T-helper 2 cell treated with Interferon-gamma antibody and Interleukin-4, amounts not matched to agents 5 μg/mL and 100 μg/mL, for 36 hours (primary cell): ENCODE measurements at regions not wholly inside any gene's neighbourhood (a gene's known extent, or its start where the extent isn't known, plus 50 kb on each side); places are given as distances from the start of the nearest gene placed in this dataset.
A peak's percentile ranks its signal among the peaks of the same experiment; 100 is the strongest.

ENCODE experiments used
- DNase-seq: peaks from one replicate; pipeline ENCODE4 v3.0.0; 2021; ENCODE audit warnings: low spot score
- H3K27ac Mint-ChIP-seq: one replicate; pipeline ENCODE4 v1.8.0; 2021; ENCODE audit warnings: mild to moderate bottlenecking, mixed read lengths
- H3K27me3 Mint-ChIP-seq: one replicate; pipeline ENCODE4 v1.8.0; 2021; ENCODE audit warnings: low read depth, mixed read lengths
- H3K36me3 Mint-ChIP-seq: one replicate; pipeline ENCODE4 v1.8.0; 2021; ENCODE audit warnings: low read depth, mixed read lengths
- H3K4me1 Mint-ChIP-seq: one replicate; pipeline ENCODE4 v1.8.0; 2021; ENCODE audit warnings: low read depth, mixed read lengths
- H3K4me3 Mint-ChIP-seq: one replicate; pipeline ENCODE4 v1.8.0; 2022; ENCODE audit warnings: mild to moderate bottlenecking, moderate library complexity, mixed read lengths
- H3K9me3 Mint-ChIP-seq: one replicate; pipeline ENCODE4 v1.8.0; 2021; ENCODE audit warnings: mixed read lengths

DNA sequence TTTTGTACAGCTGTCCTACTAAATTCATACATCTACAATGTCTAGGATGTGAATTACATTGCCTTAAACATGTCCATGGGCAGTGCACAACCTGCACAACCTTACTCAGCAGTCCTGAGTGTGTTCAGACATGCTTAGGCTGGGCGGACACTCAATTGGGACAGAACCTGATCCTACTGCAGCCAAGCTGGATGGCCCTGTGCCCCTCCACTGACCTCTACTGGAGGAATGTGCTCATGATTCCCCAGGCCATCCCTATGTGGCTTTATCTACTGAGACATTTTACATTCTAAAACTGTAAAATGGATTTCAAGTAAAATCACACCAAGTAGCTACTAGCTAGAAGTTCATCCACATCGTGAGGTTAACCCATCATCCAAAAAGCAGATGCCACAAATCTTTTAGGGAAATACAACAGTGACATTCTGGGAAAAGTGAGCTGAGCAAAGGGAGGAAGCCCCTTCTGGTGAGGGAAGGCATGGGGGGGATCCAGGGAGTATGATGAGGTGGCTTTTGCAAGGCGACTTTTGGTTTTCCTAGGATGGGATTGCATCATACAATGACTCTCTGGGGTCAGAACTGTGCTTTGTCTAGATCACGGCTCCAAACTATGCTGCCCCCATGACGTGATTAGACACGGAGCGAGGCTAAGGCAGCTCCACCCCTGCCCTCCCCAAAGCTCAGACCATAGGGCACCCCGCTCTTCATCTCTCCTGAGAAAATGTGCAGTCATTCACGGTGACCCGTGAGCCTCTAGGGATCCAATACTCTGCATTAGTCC lies 911.7 kb upstream of the TMEM132C start:
- no peak for DNase-seq

GRCh38 chr12:127358888-127359287 lies 908.1 kb upstream of the TMEM132C start:
- no peaks in the 10 kb centered on the region for H3K36me3 Mint-ChIP-seq
- H3K4me1 Mint-ChIP-seq: no peaks in the 10 kb centered on the region
- H3K4me3 Mint-ChIP-seq: no peak overlapping the region
- DNase-seq: no peak
- no peaks in the 10 kb centered on the region for H3K27me3 Mint-ChIP-seq
- H3K27ac Mint-ChIP-seq: no peak overlapping the region
- H3K9me3 Mint-ChIP-seq: no peaks in the 10 kb centered on the region

More for the DNA sequence above, 911.7 kb upstream of the TMEM132C start:
- no peaks in the 10 kb centered on the region for H3K36me3 Mint-ChIP-seq
- H3K4me1 Mint-ChIP-seq: no peaks in the 10 kb centered on the region
- no peaks in the 10 kb centered on the region for H3K27me3 Mint-ChIP-seq
- H3K4me3 Mint-ChIP-seq: no peak overlapping the region
- no peaks in the 10 kb centered on the region for H3K9me3 Mint-ChIP-seq
- no peak overlapping the region for H3K27ac Mint-ChIP-seq

DNA sequence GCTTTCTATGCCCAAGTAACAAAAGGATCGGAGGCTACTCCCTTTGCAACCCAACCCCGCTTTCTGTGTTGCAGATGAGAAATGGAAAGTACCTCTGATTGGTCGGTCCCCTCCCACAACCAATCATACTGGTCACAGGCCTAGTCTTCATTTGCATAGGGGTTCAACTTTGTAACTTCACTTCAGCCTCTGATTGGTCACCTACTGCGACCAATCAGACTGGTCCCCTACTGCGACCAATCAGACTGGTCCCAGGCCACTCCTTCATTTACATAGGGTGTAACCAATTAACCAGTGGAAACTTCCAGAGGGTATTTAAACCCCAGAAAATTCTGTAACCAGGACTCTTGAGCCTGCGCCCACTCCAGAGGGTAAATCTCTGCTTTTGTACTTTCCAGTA lies 906.4 kb upstream of the TMEM132C start:
- Mint-ChIP-seq H3K4me3 (no peak overlapping the region), H3K9me3 (no peaks in the 10 kb centered on the region), H3K4me1 (no peaks in the 10 kb centered on the region)

GRCh38 chr12:127362121-127362520 lies 904.8 kb upstream of the TMEM132C start:
- H3K36me3 Mint-ChIP-seq: no peaks in the 10 kb centered on the region
- no peaks in the 10 kb centered on the region for H3K4me1 Mint-ChIP-seq
- H3K4me3 Mint-ChIP-seq: no peak overlapping the region
- no peak overlapping the region for H3K27ac Mint-ChIP-seq
- no peaks in the 10 kb centered on the region for H3K9me3 Mint-ChIP-seq
- DNase-seq: no peak
- no peaks in the 10 kb centered on the region for H3K27me3 Mint-ChIP-seq

More for the DNA sequence above, 906.4 kb upstream of the TMEM132C start:
- no peak for DNase-seq
- Mint-ChIP-seq H3K36me3 (no peaks in the 10 kb centered on the region), H3K27ac (no peak overlapping the region), H3K27me3 (no peaks in the 10 kb centered on the region)

DNA sequence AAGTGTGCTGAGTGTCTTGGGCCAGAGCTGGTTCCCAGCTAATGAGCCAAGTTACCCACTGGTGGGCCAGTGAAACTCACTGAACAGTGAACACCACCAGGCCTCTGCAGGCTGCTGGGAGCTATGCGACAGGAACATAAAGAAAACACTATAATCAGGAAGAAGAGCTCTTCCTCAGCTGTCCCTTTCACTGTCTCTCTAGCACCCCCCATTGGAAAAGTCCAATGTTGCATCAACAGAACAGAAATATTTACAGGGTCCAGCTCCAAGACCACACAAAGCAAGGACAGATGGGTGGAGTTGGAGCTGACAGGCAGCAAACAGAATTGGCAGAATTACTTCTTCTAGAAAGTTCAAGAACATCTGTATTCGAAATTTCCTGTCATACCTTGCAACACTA lies 903.6 kb upstream of the TMEM132C start:
- Mint-ChIP-seq H3K4me1 (no peaks in the 10 kb centered on the region), H3K9me3 (no peaks in the 10 kb centered on the region), H3K27ac (no peak overlapping the region), H3K4me3 (no peak overlapping the region), H3K36me3 (no peaks in the 10 kb centered on the region), H3K27me3 (no peaks in the 10 kb centered on the region)
- no peak for DNase-seq

- H3K27me3 Mint-ChIP-seq: peaks cover 2% of the 10 kb centered on the region
- H3K4me3 Mint-ChIP-seq: no peak overlapping the region
- H3K9me3 Mint-ChIP-seq: no peaks in the 10 kb centered on the region
- DNase-seq: no peak
- H3K4me1 Mint-ChIP-seq: no peaks in the 10 kb centered on the region
- no peaks in the 10 kb centered on the region for H3K36me3 Mint-ChIP-seq
- no peak overlapping the region for H3K27ac Mint-ChIP-seq
Measured at GRCh38 chr12:127373559-127373958, 893.4 kb upstream of the TMEM132C start.

DNA sequence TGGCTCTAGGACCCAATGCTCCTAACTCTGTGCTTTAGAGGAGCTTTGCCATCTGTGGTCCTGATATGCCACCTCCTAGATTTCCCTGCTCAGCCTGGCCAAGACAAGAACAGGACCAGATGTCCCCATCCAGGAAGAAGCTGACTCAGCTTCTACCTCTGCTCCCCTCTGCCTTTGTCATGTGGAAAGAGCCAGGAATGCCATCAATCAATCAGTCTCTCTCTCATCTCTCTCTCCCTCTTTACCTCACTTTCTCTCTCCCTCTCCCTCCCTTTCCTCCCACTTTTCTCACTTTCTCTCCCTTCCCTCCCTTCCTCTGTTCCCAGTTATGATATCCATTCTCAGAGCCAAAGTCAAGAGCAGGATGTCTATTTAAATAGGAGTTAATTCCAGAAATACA lies 892.5 kb upstream of the TMEM132C start:
- Mint-ChIP-seq H3K27ac (no peak overlapping the region), H3K27me3 (peaks cover 2% of the 10 kb centered on the region), H3K36me3 (no peaks in the 10 kb centered on the region), H3K4me3 (no peak overlapping the region), H3K4me1 (no peaks in the 10 kb centered on the region), H3K9me3 (no peaks in the 10 kb centered on the region)
- no peak for DNase-seq

GRCh38 chr12:127381043-127381668 lies 885.8 kb upstream of the TMEM132C start:
- H3K36me3 Mint-ChIP-seq: no peaks in the 10 kb centered on the region
- H3K4me3 Mint-ChIP-seq: peak overlapping the region; percentile 19
- H3K27me3 Mint-ChIP-seq: peaks cover 2% of the 10 kb centered on the region
- H3K27ac Mint-ChIP-seq: no peak overlapping the region
- no peaks in the 10 kb centered on the region for H3K9me3 Mint-ChIP-seq
- H3K4me1 Mint-ChIP-seq: peaks cover 4% of the 10 kb centered on the region
- DNase-seq: peak; percentile 42

DNA sequence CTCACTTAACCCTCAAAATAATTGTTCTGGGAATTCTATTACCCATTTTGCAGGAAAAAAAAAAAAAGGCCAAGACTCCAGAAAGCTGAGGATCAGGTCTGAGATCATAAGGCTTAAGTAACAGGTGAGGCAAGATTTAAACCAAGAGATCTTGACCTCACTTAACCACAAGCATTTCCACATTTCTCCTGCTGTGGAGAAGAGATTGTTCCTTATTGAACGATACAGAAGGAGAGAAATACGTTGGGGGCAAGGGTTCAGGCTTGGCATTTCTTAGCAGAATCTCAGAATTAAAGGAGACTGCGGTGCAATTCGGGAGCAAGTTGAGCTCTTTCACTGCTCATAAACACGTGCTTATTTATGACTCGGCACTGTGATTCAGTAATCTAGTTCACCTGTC lies 885.3 kb upstream of the TMEM132C start:
- H3K27me3 Mint-ChIP-seq: peaks cover 2% of the 10 kb centered on the region
- H3K36me3 Mint-ChIP-seq: no peaks in the 10 kb centered on the region
- no peak for DNase-seq
- H3K4me3 Mint-ChIP-seq: no peak overlapping the region
- H3K9me3 Mint-ChIP-seq: no peaks in the 10 kb centered on the region
- H3K4me1 Mint-ChIP-seq: peaks cover 4% of the 10 kb centered on the region
- H3K27ac Mint-ChIP-seq: no peak overlapping the region

DNA sequence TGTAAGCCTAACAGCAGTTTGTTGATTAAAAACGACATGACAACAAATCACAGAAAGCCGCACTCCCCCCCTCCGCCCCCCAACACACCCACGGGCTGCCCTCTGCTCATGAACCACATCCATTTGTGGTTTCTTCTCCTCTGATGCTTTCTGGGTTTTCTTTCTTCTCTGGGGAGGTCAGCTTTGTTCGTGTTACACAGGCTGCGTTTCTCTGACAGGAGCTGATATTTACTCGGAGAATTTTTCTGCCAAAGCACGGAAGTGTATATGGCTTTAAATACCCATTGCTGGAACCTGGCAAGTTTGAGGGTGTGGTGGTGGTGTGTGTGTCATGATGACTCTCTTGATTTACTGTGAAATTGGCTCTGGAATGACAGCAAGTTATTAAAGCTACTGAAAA lies 883.7 kb upstream of the TMEM132C start:
- no peaks in the 10 kb centered on the region for H3K36me3 Mint-ChIP-seq
- DNase-seq: no peak
- H3K27ac Mint-ChIP-seq: no peak overlapping the region
- H3K27me3 Mint-ChIP-seq: no peaks in the 10 kb centered on the region
- H3K4me1 Mint-ChIP-seq: peaks cover 4% of the 10 kb centered on the region
- no peaks in the 10 kb centered on the region for H3K9me3 Mint-ChIP-seq
- no peak overlapping the region for H3K4me3 Mint-ChIP-seq

DNA sequence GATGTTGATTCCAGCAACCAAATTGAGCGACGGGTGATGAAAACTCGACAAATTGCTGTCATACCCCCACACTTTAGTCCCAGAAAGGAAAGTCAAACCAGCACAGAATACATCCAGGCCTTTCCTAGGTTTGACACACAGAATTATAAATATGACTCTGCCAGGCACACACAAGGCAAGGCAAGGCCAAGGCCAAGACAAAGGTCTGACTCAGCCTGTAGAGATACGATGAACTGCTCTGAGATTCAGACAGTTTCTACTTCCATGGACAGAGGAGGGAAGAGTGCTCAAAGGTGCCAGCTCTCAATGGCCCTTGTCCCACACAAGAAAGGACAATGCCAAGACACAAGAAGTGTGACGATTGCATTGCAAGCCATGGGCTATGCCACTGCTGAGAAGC lies 880.2 kb upstream of the TMEM132C start:
- no peaks in the 10 kb centered on the region for H3K4me1 Mint-ChIP-seq
- no peak for DNase-seq
- H3K4me3 Mint-ChIP-seq: no peak overlapping the region
- H3K9me3 Mint-ChIP-seq: no peaks in the 10 kb centered on the region
- no peaks in the 10 kb centered on the region for H3K27me3 Mint-ChIP-seq
- no peaks in the 10 kb centered on the region for H3K36me3 Mint-ChIP-seq
- H3K27ac Mint-ChIP-seq: no peak overlapping the region

- DNase-seq: no peak
- no peak overlapping the region for H3K27ac Mint-ChIP-seq
- no peaks in the 10 kb centered on the region for H3K36me3 Mint-ChIP-seq
- no peaks in the 10 kb centered on the region for H3K9me3 Mint-ChIP-seq
- no peak overlapping the region for H3K4me3 Mint-ChIP-seq
- H3K4me1 Mint-ChIP-seq: no peaks in the 10 kb centered on the region
- no peaks in the 10 kb centered on the region for H3K27me3 Mint-ChIP-seq
Measured at GRCh38 chr12:127388985-127389384, 878.0 kb upstream of the TMEM132C start.

DNA sequence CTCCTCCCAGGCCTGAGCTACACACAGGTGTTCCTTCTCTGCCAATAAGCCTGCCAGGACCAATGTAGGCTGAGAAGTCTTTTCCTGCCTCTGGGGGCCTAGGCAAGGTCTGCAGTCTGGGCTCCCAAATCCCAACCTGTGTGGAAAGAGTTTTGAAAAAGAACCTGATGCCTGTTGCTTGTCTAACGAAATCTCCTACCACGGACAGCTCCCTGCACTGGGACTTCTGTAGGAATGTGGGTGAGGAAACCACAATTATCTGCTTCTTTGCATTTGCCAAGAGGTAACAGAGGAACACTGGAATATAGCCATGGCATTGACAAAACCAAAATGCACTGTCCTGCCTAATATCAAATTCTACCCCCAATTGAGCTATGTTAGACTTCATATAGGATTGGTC lies 877.0 kb upstream of the TMEM132C start:
- no peak for DNase-seq
- no peaks in the 10 kb centered on the region for H3K36me3 Mint-ChIP-seq
- H3K27ac Mint-ChIP-seq: no peak overlapping the region
- H3K27me3 Mint-ChIP-seq: no peaks in the 10 kb centered on the region
- no peak overlapping the region for H3K4me3 Mint-ChIP-seq
- no peaks in the 10 kb centered on the region for H3K4me1 Mint-ChIP-seq
- H3K9me3 Mint-ChIP-seq: no peaks in the 10 kb centered on the region

- Mint-ChIP-seq H3K27ac (no peak overlapping the region), H3K27me3 (no peaks in the 10 kb centered on the region), H3K4me3 (no peak overlapping the region), H3K36me3 (no peaks in the 10 kb centered on the region), H3K4me1 (no peaks in the 10 kb centered on the region), H3K9me3 (no peaks in the 10 kb centered on the region)
- no peak for DNase-seq
Measured at GRCh38 chr12:127393465-127393864, 873.5 kb upstream of the TMEM132C start.

DNA sequence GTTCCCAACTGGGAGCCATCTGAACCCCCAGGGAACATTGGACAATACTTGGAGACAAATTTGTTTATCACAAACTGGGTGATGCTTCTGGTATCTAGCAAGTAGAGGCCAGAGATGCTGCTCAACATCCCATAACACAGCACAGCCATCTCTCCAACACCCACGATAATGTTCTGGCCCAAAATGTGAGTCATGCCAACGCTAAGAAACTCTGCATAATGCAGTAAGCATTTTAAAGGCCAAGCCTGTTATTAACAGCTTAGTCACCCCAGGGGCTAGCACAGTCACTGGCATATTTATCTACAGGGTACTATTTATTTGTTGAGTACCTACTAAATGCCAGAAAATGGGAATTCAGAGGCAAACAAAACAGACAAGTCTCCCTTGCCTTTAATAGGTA lies 873.1 kb upstream of the TMEM132C start:
- no peak overlapping the region for H3K4me3 Mint-ChIP-seq
- H3K27ac Mint-ChIP-seq: no peak overlapping the region
- no peaks in the 10 kb centered on the region for H3K36me3 Mint-ChIP-seq
- DNase-seq: no peak
- no peaks in the 10 kb centered on the region for H3K27me3 Mint-ChIP-seq
- H3K9me3 Mint-ChIP-seq: no peaks in the 10 kb centered on the region
- no peaks in the 10 kb centered on the region for H3K4me1 Mint-ChIP-seq
